ENCODE measurements at regions not wholly inside any gene's neighbourhood (a gene's known extent, or its start where the extent isn't known, plus 50 kb on each side); places are given as distances from the start of the nearest gene placed in this dataset.

DNA sequence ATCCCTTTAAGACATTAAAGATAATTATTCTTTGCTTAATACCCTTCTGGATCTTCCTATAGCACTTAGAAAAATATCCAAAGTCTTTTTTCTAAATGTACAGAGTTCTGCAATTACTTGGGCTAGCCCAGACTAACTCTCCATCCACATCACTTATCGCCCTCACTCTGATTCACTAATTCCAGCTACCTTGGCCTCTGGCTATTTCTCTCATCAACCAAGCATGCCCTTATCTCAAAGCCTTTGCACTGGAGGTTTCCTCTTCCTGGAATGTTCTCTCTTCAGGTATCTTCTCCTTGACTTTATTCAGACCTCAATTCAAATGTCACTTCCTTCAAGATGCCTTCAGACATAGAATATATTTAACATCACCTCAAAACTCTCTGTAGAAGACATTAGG lies 345.1 kb upstream of the SMIM31 start:
- no peak for DNase-seq

DNA sequence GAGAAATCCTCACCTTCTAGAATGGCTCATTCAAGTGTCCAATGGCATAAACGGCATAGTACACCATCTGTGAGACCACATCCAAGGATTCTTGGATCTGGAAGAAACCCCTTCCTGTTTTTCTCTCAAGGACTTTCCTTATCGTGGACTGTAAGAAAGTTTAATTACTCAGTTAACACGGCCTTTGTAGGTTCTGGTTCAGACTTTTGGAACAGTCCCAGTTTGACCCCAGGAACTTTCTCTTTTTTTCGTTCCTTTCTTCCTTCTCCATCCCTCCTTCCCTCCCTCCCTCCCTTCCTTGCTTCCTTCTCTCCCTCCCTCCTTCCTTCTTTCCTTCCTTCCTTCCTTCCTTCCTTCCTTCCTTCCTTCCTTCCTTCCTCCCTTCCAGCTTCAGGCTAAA lies 343.5 kb upstream of the SMIM31 start:
- no peak for DNase-seq

DNA sequence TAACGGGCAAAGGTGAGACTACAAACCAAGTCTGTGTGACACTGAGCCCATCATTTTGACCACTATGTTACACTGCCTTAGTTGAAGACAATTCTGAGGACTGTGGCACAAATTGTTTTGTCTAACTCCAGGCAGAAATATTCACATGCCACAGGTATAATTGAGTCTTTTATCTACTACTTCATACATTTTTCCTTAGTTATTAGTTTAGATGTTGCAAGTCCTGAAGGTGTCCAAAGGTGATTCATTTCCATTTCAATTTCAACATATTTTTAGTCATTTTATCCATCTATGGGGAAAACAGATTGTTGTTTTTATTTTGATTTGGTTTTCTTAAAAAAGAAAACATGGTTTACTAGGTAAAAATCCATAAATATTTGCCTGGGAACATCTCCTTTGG lies 341.7 kb upstream of the SMIM31 start:
- no peak for DNase-seq

DNA sequence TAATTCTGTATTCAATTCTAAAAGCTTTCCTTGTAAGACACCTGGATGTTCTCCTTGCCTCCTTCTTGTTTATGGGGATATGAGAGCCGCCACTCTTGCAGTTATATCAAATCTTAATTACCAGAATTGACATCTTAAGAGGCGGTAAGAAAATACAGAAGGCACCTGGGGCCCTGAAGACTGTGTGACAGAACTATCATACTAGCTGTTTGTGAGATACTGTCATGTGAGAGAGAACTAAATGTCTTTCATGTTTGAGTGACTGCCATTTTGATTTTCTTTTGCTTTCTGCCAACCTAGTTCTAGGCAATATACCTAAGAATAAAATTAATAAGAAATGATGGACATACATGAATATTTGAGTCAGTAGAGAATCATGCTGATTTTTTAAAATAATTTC lies 340.2 kb upstream of the SMIM31 start:
- DNase-seq, result no peak

DNA sequence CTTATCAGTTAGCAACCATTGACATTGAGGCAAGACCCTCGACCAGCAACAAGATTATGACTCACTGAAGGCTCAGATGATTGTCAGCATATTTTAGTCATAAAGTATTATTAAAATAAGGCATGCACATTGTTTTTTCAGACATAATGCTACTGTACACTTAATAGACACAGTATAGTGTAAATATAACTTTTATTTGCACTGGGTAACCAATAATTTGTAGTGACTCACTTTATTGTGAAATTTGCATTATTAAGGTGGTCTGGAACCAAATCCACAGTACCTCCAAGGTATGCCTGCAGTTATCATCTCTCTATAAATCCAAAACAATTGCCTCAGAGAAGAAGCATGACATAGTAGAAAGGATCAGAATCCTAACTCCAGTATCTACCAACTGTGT lies 330.1 kb upstream of the SMIM31 start:
- no peak for DNase-seq

DNA sequence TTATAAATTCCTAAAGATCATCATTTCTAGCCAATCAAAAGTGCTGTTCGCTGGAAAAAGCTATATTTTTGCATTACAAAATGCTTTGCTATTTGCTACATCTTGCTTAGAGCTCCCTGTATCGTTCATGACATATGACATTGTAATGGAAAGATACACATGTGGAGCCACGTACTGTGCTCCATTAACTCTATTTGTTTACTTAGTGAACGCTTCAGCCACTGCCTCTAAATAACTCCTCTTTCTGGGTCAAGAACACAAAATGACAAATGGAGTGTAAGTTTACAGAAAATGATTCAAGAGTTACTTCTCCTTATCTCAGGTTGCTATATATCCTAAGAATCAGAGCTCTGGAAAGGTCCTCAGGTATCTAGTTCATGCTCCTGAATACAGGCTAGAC lies 329.1 kb upstream of the SMIM31 start:
- peak; percentile 19 for DNase-seq

DNA sequence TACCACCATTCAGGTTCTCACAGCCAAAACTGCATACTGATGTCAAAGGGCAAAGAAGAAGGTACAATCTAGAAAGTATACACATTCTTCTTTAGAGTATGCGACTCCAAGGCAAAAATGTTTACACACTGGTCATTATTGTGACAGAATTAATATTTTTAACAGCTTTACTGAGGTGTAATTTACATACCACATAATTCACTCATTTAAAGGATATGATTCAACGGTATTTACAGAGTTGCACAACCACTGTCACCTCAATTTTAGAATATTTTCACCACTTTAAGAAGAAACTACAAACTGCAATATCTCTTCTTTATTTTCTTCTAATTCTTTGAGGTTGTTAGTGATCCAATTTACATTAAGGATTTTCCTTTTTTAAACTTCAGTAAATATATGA lies 325.4 kb upstream of the SMIM31 start:
- no peak for DNase-seq

DNA sequence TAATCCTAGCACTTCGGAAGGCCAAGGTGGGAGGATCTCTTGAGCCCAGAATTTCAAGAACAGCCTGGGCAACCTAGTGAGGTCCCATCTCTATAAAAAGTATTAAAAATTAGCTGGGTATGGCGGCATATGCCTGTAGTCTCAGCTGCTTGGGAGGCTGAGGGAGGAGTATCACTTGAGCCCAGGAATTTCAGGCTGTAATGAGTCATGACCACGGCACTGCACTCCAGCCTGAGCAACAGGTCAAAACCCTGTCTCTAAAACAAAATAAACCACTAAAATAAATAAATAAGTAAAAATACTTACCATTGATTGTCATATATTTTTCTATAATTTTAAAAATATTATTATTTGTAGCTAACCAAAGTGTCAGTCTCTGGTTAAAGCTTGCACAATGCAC lies 315.6 kb upstream of the SMIM31 start:
- DNase-seq, result no peak

DNA sequence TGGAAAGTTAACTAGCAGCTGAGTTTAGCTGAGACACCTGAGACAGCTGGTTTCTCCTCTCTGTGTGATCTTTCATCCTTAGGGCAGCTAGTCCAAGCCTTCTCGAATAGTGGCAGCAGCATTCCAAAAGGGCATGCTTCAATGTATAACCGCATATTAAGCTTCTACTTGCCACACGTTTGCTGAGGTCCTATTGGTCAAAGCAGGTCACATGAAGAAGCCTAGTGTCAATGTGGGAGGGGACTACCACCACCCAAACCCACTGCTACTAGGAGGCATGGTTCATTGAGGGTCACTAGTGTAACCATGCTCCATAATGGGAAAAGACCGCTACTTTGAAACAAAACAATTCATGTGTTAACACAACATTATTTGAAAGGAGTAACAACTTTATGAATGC lies 314.9 kb upstream of the SMIM31 start:
- DNase-seq, result no peak

DNA sequence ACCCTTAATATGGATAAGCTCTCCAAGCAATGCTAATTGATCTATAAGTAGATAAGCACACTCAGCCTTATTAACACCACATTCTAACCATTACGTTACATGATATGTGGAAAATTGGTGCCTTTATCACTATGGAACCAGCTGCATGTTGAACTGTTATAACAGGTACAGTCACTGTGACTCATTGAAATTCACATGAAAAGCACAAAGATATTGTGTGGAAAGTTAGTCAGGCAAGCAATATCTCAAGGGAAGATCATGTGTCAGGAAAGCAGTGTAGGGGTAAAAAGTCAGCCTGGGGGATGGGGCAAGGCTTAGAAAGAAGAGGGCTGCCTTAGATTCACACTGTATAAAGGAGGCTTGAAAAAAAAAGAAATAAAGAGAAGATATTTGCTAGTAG lies 313.7 kb upstream of the SMIM31 start:
- DNase-seq, result peak; percentile 4

DNA sequence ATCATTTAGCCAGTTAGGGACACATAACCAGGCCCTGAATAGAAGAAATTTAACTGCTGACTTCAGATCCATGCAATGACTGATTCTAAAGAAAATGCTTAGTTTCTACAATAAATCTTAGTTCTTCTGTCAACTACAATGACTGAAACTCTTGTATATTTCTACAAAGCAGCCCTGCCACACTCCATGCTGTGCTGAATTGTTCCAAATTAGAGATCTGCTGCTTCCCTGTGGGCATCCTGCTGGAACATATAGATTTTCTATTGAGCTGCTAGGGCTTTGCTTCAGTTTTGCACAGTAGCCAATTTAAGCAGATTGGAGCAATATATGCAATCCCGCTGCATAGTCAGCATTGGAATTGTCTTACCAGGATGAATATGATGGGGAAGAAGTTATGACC lies 312.8 kb upstream of the SMIM31 start:
- no peak for DNase-seq

DNA sequence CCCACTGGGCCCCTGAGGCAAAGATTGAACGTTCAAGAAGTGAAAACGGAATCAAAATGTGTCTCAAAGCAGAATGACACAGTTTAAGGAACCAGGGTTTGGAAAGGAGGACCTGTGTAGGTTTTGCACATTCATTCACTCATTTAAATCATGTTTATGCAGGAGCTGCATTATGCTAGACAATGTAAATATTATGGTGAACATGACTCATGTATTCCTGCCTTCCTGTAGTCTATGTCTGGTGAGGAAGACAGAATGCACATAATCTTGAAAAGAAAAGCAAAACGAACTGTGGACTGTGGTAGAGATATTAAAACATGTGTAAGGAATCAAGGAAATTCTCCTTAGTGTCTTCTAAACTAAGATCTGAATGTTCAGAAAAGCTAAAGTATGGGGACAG lies 311.8 kb upstream of the SMIM31 start:
- no peak for DNase-seq

DNA sequence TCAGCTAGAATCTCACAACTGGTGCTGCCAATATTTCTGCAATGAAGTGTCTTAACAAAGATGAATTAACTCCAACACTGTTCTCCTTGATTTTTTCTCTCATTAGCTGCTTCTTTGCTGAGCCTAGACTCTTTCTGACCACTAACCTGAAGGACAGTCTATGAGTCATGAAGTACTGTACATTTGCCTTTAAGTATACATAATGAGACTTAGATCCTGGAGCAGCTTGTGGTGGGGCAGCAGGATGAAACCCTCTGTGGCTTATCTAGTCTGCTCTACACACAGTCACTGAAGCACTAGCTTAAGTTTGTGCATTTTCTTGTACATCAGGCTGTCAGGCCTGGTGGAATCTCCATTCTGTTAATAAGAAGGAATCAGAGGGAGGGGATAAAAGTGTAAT lies 307.4 kb upstream of the SMIM31 start:
- no peak for DNase-seq

DNA sequence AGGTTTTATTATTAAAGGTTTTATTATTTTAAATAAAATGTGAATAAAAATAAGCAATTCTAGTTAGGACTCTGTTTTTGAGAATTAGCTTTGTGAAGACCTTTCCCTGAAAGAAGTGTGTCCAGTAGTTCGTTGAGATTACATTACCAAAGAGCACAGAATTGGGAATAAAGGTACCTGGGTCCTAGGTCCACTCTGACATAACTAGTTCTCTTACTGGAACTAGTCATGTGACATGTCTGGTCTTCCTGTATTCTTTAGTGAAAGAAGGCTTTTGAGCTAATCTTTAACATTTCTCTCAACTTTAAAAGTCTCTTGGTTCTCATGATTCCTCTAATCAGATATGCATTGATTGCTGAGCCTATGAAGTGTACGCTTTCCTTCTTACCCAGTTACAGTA lies 292.0 kb upstream of the SMIM31 start:
- no peak for DNase-seq

DNA sequence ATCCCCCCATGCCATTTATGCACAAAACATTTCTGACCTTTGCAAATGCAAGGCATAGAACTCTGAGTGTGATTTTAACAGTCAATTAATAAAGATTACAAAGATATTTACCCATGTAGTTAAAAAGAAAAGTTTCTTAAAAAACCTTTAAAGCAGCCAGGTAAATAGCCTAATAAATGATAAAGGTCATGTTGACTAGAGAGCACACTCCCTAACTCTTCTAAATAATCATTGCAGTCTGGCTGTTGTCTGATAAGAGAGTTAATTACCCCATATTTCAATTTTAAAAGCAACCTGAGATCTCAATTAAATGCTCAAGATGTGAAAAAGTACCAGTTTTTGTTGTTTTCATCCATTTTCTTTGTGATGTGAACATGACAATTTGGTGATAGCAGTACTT lies 291.5 kb upstream of the SMIM31 start:
- no peak for DNase-seq

DNA sequence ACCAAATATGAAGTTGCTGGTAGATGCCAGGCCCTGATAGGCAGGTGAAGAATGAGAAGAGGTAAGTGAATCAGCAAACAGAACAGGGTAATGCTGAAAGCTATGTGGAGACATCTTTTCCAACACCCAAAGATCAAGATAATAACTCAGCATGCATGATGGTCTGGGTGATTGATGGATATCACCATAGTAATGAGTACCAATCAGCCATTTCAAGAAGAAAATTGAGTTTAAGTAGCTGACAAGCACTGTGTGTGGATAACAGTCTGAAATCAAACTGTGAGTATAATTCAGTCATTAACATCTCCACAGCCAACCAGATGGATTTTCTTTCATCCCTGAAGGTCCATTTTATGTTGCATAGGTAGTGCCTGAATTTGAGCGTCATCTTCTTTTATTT lies 289.6 kb upstream of the SMIM31 start:
- DNase-seq, result no peak

DNA sequence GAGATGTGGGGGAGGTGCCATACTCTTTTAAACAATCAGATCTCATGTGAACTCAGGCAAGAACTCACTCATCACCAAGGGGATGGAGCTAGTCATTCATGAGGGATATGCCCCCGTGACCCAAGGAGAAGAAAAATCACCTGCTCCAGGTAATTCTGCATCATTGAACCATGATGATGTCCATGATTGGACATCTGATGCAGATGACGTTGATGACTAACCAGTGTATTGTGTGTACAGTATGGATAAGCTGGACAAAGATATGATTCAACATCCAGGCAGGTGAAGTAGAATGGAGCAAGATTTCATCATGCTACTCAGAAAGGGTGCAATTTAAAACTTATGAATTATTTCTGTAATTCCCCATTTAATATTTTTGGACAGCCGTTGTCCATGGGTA lies 286.4 kb upstream of the SMIM31 start:
- DNase-seq, result no peak

DNA sequence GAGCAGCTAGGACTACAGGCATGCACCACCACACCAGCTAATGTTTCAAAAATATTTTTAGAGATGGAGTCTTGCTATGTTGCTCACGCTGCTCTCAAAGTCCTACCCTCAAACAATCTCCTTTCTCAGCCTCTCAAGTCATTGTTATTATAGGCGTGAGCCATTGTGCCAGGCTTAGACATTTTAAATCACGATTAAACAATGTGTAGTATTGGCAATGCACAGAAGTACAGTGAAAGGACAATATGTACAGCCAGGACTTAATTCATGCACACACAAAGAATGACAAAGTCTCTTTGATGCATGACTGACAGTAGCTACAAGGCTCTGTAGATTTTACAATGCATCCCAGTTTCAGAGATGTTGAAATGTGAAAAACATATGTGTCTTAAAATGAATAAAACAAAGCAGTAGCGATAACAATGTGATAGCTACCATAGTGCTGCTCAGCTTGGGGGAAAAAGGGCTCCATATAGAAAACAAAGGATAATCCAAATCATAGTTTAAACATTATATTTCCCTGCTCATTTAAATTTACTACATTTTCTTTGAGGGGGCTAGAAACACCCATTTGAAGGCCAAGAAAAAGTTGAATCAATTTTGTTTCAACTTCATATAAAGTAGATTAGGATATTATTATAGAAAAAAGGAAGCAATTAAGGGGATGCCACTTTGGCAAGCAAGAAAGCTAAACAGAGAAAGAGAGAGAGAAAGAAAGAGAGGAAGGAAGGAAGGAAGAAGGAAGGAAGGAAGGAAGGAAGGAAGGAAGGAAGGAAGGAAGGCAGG lies 272.4 kb upstream of the SMIM31 start:
- no peak for DNase-seq

DNA sequence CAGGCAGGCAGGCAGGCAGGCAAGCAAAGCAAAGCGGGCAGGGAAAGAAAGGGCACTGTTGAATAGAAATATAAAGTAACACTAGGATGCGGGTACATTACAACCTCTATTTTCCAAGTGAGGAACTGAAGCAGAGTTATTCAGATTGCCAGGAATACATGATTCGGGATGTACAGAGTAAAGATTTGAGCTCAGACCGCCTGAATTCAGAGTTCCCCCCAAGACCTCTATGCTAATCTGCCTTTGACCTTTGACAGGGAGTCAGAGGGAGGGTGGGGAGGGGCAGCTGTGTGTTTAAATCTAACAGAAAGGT lies 271.9 kb upstream of the SMIM31 start:
- no peak for DNase-seq

DNA sequence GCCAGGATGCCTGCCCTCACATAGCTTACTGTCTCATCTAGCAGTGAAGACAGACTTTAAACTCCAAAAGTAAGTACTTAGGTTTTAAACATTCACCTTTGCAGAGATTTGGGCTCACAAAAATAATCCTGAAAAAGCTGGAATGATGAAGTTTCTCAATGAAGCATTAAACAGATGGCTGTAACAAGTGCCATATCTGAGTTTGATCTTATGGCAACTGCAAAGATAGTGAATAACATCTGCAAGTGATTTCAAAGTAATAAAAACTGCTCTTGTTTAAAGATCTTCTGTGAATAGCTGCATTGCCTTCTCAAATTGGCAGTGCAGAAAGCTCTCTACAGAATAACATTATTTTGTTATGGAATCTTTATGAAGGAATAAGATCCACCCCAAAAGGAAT lies 271.2 kb upstream of the SMIM31 start:
- DNase-seq, result no peak

DNA sequence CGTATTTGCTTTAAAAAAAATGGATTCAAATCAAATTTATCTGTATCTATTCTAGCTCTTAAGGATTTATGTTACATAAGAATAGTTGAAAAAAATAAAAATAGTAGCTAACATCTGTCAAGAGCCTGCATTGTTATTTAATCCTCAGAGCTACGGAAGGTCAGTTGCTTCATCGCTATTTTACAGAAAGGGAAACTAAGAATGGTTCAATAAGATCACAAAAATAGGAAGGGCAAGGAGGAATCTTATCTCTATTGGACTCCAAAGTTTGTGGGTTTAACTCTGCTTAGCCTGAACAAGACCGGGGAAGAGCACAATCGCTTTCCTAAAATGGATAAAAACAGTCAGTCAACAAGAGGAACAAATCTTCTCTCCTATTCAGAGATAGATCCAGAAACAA lies 270.2 kb upstream of the SMIM31 start:
- DNase-seq, result no peak

DNA sequence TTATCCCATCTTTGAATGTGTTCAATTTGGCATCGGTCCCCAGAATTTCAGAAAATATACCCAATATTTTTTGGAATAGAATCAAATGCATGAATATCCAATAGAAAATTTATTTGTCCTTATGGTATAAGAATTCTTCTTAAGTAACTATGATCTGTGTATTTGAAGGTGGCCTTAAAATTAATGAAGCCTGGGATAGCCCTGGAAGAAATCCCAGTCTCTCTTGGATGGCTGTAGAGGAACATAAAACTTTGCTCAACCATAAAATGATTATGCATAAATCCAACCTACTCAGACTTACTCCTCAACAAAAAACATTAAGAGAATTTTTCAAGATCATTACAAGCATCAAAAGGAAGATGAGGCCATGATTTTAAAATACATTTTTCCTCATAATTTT lies 269.4 kb upstream of the SMIM31 start:
- DNase-seq, result no peak

DNA sequence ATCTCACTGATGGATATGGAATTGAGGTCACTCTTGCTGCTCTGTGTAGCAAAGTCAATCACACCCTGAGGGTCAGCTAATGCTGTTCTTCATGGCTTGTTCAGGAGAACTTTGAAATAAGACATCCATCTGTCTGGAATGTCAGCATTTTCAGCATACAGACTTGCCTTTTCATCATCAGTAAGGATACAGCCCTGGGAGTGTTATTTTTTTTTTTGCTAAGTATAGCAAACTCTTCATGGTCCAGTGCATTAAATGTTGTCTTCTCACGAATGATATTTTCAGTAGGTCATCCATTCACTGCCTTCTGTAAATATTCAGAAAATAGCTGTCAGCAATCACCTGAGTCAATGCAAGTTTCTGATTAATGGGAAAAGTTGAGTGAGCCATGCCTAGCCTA lies 268.8 kb upstream of the SMIM31 start:
- DNase-seq, result no peak

DNA sequence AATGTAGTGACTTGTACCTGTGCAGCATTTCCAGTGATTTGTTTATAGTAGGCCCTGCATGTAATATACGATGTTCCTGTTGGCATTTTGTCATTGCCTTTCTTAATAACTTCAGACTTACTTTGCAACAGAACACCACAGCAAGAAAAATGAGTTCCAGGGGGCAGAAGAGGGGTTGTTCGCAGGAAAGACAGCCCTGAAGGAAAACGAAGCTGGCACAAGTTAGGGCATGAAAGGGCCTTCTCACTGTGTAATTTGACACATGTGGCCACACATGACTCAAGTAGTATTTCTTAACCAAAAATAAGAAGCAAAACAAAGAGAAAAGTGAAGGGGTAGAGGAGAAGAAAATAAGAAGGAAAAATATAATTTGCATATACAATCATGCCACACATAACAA lies 265.8 kb upstream of the SMIM31 start:
- DNase-seq, result no peak

DNA sequence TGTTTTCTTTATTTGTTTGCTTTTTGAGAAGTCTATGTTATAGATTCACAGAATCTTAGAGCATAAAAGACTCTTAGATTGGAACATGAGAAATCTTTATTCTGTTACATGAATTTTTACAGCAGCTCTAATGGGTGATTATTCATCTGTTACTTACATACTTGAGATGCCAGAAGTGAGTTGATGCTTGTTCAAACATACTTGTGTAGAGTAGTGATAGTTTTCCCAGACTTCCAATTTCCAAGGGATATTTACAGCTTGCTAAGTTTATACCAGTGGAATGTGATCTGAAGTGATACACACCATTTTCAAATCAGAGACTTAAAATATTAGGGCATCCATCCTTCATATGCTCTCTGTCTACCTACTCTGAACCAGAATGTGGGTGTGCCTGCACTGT lies 252.9 kb upstream of the SMIM31 start:
- DNase-seq, result no peak

Measured in renal pelvis (tissue), 1 donor.